Neural crest cell (in vitro differentiated cells): ENCODE measurements at regions not wholly inside any gene's neighbourhood (a gene's known extent, or its start where the extent isn't known, plus 50 kb on each side); places are given as distances from the start of the nearest gene placed in this dataset.

Experiments used
- DNase-seq: peaks from one replicate; pipeline ENCODE4 v3.0.0; 2021; ENCODE audit warnings: low read depth, mixed read lengths, low spot score
- H3K27ac Mint-ChIP-seq: one replicate; pipeline ENCODE4 v1.8.0; 2021; ENCODE audit warnings: mild to moderate bottlenecking, mixed read lengths; ENCODE audit not compliant: unreplicated experiment
- H3K27me3 Mint-ChIP-seq: 2 replicates; pipeline ENCODE4 v1.8.0; 2021; ENCODE audit warnings: low read depth, mild to moderate bottlenecking, mixed read lengths
- H3K36me3 Mint-ChIP-seq: 2 replicates; pipeline ENCODE4 v1.8.0; 2021; ENCODE audit warnings: low read depth, mild to moderate bottlenecking, mixed read lengths
- H3K4me1 Mint-ChIP-seq: 2 replicates; pipeline ENCODE4 v1.8.0; 2021; ENCODE audit warnings: mixed read lengths
- H3K4me3 Mint-ChIP-seq: one replicate; pipeline ENCODE4 v1.8.0; 2021; ENCODE audit warnings: mild to moderate bottlenecking, mixed read lengths
- H3K9me3 Mint-ChIP-seq: 2 replicates; pipeline ENCODE4 v1.8.0; 2021; ENCODE audit warnings: mixed read lengths
- TF ChIP-seq, protein P1 (sequence below): fragments of 200-600 bp; sonication (generic); conservative IDR thresholded peaks from 2 replicates; pipeline ENCODE4 v1.5.0; 2021; ENCODE audit warnings: antibody characterized with exemption, mild to moderate bottlenecking

DNA sequence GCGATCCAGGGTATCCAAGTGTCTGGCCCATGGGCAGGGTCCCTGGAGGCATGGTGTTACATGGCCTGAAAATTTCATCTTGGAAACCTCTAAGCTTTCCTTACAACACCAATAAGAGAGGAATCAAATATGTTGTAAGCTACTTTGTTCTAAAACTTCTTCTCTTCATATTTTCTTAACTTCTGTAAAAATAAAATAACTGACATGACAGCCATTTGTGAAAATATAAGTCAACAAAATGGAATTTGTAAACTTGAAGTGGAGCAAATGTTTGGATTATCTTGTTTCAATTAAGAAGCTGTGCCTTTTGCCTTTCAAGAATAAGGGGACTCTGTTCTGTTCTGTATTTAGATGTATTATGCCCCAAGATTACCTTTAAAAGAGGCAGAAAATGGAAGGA is 319.7 kb downstream of the LPIN1 start:
- peaks cover 7% of the 10 kb centered on the region for H3K9me3 Mint-ChIP-seq
- peak overlapping the region; percentile 44 for H3K27ac Mint-ChIP-seq
- peaks cover 29% of the 10 kb centered on the region for H3K4me1 Mint-ChIP-seq
- H3K36me3 Mint-ChIP-seq: peaks cover 2% of the 10 kb centered on the region
- no peaks in the 10 kb centered on the region for H3K27me3 Mint-ChIP-seq
- TF ChIP-seq, protein P1, sequence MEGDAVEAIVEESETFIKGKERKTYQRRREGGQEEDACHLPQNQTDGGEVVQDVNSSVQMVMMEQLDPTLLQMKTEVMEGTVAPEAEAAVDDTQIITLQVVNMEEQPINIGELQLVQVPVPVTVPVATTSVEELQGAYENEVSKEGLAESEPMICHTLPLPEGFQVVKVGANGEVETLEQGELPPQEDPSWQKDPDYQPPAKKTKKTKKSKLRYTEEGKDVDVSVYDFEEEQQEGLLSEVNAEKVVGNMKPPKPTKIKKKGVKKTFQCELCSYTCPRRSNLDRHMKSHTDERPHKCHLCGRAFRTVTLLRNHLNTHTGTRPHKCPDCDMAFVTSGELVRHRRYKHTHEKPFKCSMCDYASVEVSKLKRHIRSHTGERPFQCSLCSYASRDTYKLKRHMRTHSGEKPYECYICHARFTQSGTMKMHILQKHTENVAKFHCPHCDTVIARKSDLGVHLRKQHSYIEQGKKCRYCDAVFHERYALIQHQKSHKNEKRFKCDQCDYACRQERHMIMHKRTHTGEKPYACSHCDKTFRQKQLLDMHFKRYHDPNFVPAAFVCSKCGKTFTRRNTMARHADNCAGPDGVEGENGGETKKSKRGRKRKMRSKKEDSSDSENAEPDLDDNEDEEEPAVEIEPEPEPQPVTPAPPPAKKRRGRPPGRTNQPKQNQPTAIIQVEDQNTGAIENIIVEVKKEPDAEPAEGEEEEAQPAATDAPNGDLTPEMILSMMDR: no peak
- no peak for DNase-seq
- no peak overlapping the region for H3K4me3 Mint-ChIP-seq

- peaks cover 2% of the 10 kb centered on the region for H3K36me3 Mint-ChIP-seq
- H3K9me3 Mint-ChIP-seq: peaks cover 7% of the 10 kb centered on the region
- peaks cover 25% of the 10 kb centered on the region for H3K4me1 Mint-ChIP-seq
- TF ChIP-seq, protein P1: no peak
- DNase-seq: no peak
- H3K27me3 Mint-ChIP-seq: no peaks in the 10 kb centered on the region
- no peak overlapping the region for H3K27ac Mint-ChIP-seq
- no peak overlapping the region for H3K4me3 Mint-ChIP-seq
These were observed 320.6 kb downstream of the LPIN1 start for GRCh38 chr2:12066986-12067385.

DNA sequence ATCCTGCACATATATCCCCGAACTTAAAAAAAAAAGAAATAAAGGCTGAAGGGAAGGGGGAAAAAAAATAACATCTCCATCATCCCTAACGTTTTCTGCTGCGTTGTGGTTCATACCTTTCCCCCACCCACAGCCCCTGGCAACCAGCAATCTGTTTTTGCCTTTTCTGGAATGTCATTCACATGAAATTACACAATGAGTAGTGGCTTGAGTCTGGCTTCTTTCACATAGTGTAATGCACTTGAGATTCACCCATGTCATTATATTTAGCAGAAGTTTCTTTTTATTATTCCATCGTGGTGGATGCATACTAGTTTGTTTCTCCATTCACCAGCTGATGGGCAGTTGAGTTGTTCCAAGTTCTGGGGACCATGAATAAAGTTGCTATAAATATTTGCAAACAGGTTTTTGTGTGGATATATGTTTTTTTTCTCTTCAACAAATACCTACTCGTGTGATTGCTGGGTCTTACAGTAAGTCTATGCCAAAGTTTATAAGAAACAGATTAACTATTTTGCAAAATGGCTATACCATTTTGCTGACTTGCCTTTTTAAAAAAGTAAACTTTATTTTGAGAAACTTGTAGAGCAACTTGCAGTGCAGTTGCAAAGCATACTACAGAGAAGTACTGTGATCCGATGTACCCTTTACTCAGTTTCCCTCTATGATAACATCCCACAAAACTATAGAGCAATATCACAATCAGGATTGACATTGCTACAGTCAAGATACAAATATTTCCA is 322.5 kb downstream of the LPIN1 start:
- peaks cover 25% of the 10 kb centered on the region for H3K4me1 Mint-ChIP-seq
- no peaks in the 10 kb centered on the region for H3K27me3 Mint-ChIP-seq
- no peak for DNase-seq
- peaks cover 2% of the 10 kb centered on the region for H3K9me3 Mint-ChIP-seq
- no peaks in the 10 kb centered on the region for H3K36me3 Mint-ChIP-seq
- TF ChIP-seq, protein P1: no peak
- no peak overlapping the region for H3K4me3 Mint-ChIP-seq
- no peak overlapping the region for H3K27ac Mint-ChIP-seq

GRCh38 chr2:12070153-12070552 is 323.7 kb downstream of the LPIN1 start:
- Mint-ChIP-seq H3K27ac (no peak overlapping the region), H3K9me3 (peaks cover 2% of the 10 kb centered on the region), H3K36me3 (no peaks in the 10 kb centered on the region), H3K27me3 (no peaks in the 10 kb centered on the region), H3K4me3 (no peak overlapping the region), H3K4me1 (peaks cover 37% of the 10 kb centered on the region)
- TF ChIP-seq, protein P1: no peak
- DNase-seq: no peak

DNA sequence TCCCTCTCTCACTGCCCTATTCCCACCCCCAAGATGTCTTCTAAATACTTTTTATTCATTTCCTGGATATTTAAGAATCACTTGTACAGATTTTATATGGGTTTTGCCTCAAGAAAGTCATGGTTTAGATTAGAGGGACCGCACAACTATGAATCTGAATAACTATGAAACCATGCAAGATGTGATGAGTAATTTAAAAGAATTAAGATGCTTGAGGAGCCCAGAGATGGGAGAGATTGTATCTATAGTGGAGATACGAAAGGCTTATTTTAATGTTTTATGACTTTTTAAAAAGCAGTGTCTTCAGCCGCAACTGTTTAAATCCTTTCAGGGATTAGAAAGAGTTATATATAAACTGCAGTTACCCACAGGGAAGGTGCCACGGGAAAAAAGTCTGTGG is 324.1 kb downstream of the LPIN1 start:
- Mint-ChIP-seq H3K4me1 (peaks cover 38% of the 10 kb centered on the region), H3K4me3 (no peak overlapping the region), H3K36me3 (no peaks in the 10 kb centered on the region), H3K27ac (no peak overlapping the region), H3K9me3 (peaks cover 2% of the 10 kb centered on the region), H3K27me3 (no peaks in the 10 kb centered on the region)
- DNase-seq: no peak
- TF ChIP-seq, protein P1: no peak
